Choroid plexus epithelial cell (primary cell): ENCODE measurements at regions not wholly inside any gene's neighbourhood (a gene's known extent, or its start where the extent isn't known, plus 50 kb on each side); places are given as distances from the start of the nearest gene placed in this dataset.

Experiments
- DNase-seq: peaks from one replicate; pipeline ENCODE4 v3.0.0-alpha.2; 2010; ENCODE audit warnings: low read depth
- H3K4me3 ChIP-seq: 2 replicates; pipeline ENCODE4 v1.5.1; 2011; ENCODE audit warnings: low read depth, mild to moderate bottlenecking, control low read depth, low read length, moderate library complexity
- CTCF ChIP-seq: conservative IDR thresholded peaks from 2 replicates; pipeline ENCODE4 v1.5.1; 2011; ENCODE audit warnings: low read depth, mild to moderate bottlenecking, control low read depth, inconsistent platforms, low read length, moderate library complexity

- no peak for TF ChIP-seq CTCF
- no peak for DNase-seq
- no peak overlapping the region for H3K4me3 ChIP-seq
These were observed 141.3 kb downstream of the MAP3K7 start for GRCh38 chr6:90445533-90446108.

GRCh38 chr6:90444160-90444714 lies 142.6 kb downstream of the MAP3K7 start:
- TF ChIP-seq CTCF, result no peak
- DNase-seq, result no peak
- no peak overlapping the region for H3K4me3 ChIP-seq

GRCh38 chr6:90442366-90442765 lies 144.5 kb downstream of the MAP3K7 start:
- no peak overlapping the region for H3K4me3 ChIP-seq
- TF ChIP-seq CTCF, result no peak
- peak; percentile 56 for DNase-seq

- TF ChIP-seq CTCF, result no peak
- no peak for DNase-seq
These were observed 144.1 kb upstream of the BACH2 start for GRCh38 chr6:90440586-90441283.

GRCh38 chr6:90439586-90439985 lies 142.9 kb upstream of the BACH2 start:
- no peak for TF ChIP-seq CTCF
- no peak for DNase-seq
- no peak overlapping the region for H3K4me3 ChIP-seq

More at GRCh38 chr6:90440586-90441283, 144.1 kb upstream of the BACH2 start:
- H3K4me3 ChIP-seq, result no peak overlapping the region

- no peak overlapping the region for H3K4me3 ChIP-seq
- TF ChIP-seq CTCF, result no peak
- DNase-seq, result no peak
These were observed 139.8 kb upstream of the BACH2 start for GRCh38 chr6:90436403-90436802.
